ENCODE measurements at regions not wholly inside any gene's neighbourhood (a gene's known extent, or its start where the extent isn't known, plus 50 kb on each side); places are given as distances from the start of the nearest gene placed in this dataset.

GRCh38 chr1:50332941-50333594 is 90.2 kb downstream of the DMRTA2 start:
- TF ChIP-seq EZH2 (IDR thresholded peaks at IDR 0.05): no peak
- no peak for TF ChIP-seq POLR2AphosphoS5 (IDR thresholded peaks at IDR 0.05; ENCODE audit: borderline replicate concordance, low read depth, low read length)

All from SK-N-MC (cell line).